AG04450 (cell line): ENCODE measurements at regions not wholly inside any gene's neighbourhood (a gene's known extent, or its start where the extent isn't known, plus 50 kb on each side); places are given as distances from the start of the nearest gene placed in this dataset.

Source experiments
- CTCF ChIA-PET: fragments of 300-600, 350-600 bp; formaldehyde crosslinking; extraction: SDS; loops from one replicate; lab custom pipeline; 2022; ENCODE audit warnings: antibody characterized with exemption, inconsistent platforms; lab: Charles Lee
- POLR2A ChIA-PET: fragments of 350-600 bp; formaldehyde crosslinking; extraction: SDS; loops from one replicate; lab custom pipeline; 2021; ENCODE audit warnings: antibody characterized with exemption, inconsistent platforms; lab: Yijun Ruan, JAX
- DNase-seq: peaks from one replicate; pipeline ENCODE4 v3.0.0-alpha.2; 2011; ENCODE audit warnings: low read depth, low spot score
- H3K27ac ChIP-seq: one replicate; pipeline ENCODE4 v1.5.1; 2012; ENCODE audit warnings: low read depth, low read length, control low read depth
- H3K27me3 ChIP-seq: one replicate; pipeline ENCODE4 v1.6.0; 2012; ENCODE audit warnings: low read length; ENCODE audit not compliant: control insufficient read depth, insufficient read depth
- H3K4me3 ChIP-seq: 2 replicates; pipeline ENCODE4 v1.5.1; 2011; ENCODE audit warnings: mild to moderate bottlenecking, low read depth, low read length, control low read depth
- H3K9me3 ChIP-seq: 2 replicates; pipeline ENCODE4 v1.5.1; 2012; ENCODE audit warnings: low read length; ENCODE audit not compliant: control insufficient read depth, insufficient read depth
- CTCF ChIP-seq: IDR thresholded peaks from 2 replicates; pipeline ENCODE4 v1.5.1; 2011; ENCODE audit warnings: low read depth, low read length, control low read depth, inconsistent platforms

DNA sequence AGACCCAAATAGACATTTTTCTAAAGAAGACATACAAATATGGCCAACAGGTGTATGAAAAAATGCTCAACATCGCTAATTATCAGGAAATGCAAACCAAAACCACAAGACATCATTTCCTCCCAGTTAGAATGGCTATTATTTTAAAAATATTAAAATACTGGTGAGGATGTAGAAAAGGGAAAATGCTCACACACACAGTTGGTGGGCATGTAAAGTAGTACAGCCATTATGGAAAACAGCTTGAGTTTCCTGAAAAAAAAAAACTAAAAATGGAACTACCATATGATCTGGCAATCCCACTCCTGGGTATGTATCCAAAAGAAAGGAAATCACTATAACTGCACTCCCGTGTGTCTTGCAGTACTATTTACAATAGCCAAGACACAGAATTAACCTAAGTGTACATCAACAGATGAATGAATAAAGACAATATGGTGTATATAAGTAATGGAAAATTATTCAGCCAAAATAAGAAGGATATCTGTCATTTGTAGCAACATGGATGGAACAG lies 128.9 kb upstream of the DKK2 start:
- ChIA-PET CTCF (no interaction called here), POLR2A (no interaction called here)
- no peaks in the 10 kb centered on the region for H3K9me3 ChIP-seq
- TF ChIP-seq CTCF: no peak
- no peak overlapping the region for H3K4me3 ChIP-seq
- no peak overlapping the region for H3K27ac ChIP-seq
- no peak for DNase-seq
- no peaks in the 10 kb centered on the region for H3K27me3 ChIP-seq

DNA sequence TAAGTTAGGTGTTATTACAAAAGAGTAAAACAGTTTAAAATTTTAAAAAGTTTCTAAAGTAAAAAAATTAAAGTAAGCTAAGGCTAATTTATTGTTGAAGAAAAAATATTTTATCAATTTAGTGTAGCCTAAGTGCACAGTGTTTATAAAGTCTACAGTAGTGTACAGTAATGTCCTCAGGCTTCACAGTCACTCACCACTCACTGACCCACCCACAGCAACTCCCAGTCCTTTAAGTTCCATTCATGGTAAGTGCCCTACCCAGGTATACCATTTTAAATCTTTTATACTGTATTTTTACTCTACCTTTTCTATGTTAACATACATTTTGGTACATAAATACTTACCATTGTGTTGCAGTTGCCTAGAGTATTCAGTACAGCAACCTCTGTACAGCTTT lies 120.3 kb upstream of the DKK2 start:
- DNase-seq: no peak
- CTCF ChIA-PET: interaction anchor here (1.8 kb wide), 1 partner anchor 26 kb away, joined by 6 read pairs; no protein-coding TSS in a partner anchor
- no peak for TF ChIP-seq CTCF
- POLR2A ChIA-PET: no interaction called here
- Histone ChIP-seq H3K4me3 (no peak overlapping the region), H3K9me3 (no peaks in the 10 kb centered on the region), H3K27ac (no peak overlapping the region), H3K27me3 (no peaks in the 10 kb centered on the region)

- Histone ChIP-seq H3K9me3 (no peaks in the 10 kb centered on the region), H3K27ac (no peak overlapping the region), H3K27me3 (no peaks in the 10 kb centered on the region), H3K4me3 (no peak overlapping the region)
- ChIA-PET POLR2A (no interaction called here), CTCF (interaction anchor here (1.7 kb wide), 1 partner anchor 27 kb away, joined by 6 read pairs; no protein-coding TSS in a partner anchor)
- no peak for DNase-seq
- TF ChIP-seq CTCF: no peak
These were observed 119.3 kb upstream of the DKK2 start for GRCh38 chr4:107155366-107155765.

DNA sequence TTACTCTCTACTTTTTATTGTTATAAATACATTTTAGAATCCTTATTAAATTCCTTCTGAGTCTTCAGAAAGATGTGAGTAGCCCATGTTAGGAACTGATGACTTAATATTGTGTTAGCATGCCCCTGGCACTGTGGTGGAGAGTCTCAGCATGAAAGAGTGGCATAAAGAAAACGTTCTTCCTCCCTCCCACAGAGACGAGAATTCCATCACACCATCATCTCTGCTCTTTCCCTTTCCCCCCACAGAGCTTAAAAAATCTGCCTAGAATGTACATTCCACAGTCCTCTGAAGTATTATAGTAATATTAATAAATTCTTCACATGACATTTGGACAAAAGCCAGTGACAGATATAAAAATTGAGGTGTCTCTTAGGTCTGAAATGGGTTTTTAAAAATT lies 117.8 kb upstream of the DKK2 start:
- no peak for TF ChIP-seq CTCF
- Histone ChIP-seq H3K27ac (no peak overlapping the region), H3K9me3 (no peaks in the 10 kb centered on the region), H3K4me3 (no peak overlapping the region), H3K27me3 (no peaks in the 10 kb centered on the region)
- ChIA-PET CTCF (interaction anchor here (1.7 kb wide), 1 partner anchor 29 kb away, joined by 6 read pairs; no protein-coding TSS in a partner anchor), POLR2A (no interaction called here)
- DNase-seq: no peak

GRCh38 chr4:107153228-107153627 lies 117.1 kb upstream of the DKK2 start:
- no peak overlapping the region for H3K27ac ChIP-seq
- TF ChIP-seq CTCF: peak; percentile 45
- CTCF ChIA-PET: no interaction called here
- no peak overlapping the region for H3K4me3 ChIP-seq
- no peaks in the 10 kb centered on the region for H3K9me3 ChIP-seq
- no peaks in the 10 kb centered on the region for H3K27me3 ChIP-seq
- no peak for DNase-seq
- POLR2A ChIA-PET: no interaction called here
